HEK293T (cell line): ENCODE measurements at regions not wholly inside any gene's neighbourhood (a gene's known extent, or its start where the extent isn't known, plus 50 kb on each side); places are given as distances from the start of the nearest gene placed in this dataset.

Experiments used
- CTCF ChIA-PET: fragments of 350-600 bp; formaldehyde crosslinking; extraction: SDS; loops from one replicate; lab custom pipeline; 2021; ENCODE audit warnings: antibody characterized with exemption, inconsistent platforms; lab: Yijun Ruan, JAX
- POLR2A ChIA-PET: fragments of 350-600 bp; formaldehyde crosslinking; extraction: SDS; loops from one replicate; lab custom pipeline; 2020; ENCODE audit warnings: antibody characterized with exemption, inconsistent platforms; lab: Yijun Ruan, JAX
- DNase-seq: peaks from one replicate; pipeline ENCODE4 v3.0.0; 2012; ENCODE audit warnings: mixed read lengths; ENCODE audit errors: extremely low spot score
- ARNT ChIP-seq: fragments of 450-650 bp; IDR thresholded peaks from 2 replicates; pipeline ENCODE4 v1.6.1; 2017; ENCODE audit warnings: mild to moderate bottlenecking
- BHLHE40 ChIP-seq: fragments of 450-650 bp; IDR thresholded peaks from 2 replicates; pipeline ENCODE4 v1.6.1; 2016; ENCODE audit warnings: mild to moderate bottlenecking, moderate library complexity, borderline replicate concordance
- CTBP1 ChIP-seq: fragments of 450-650 bp; IDR thresholded peaks from 2 replicates; pipeline ENCODE4 v1.6.1; 2016; ENCODE audit warnings: borderline replicate concordance
- ELF4 ChIP-seq: fragments of 450-650 bp; IDR thresholded peaks from 2 replicates; pipeline ENCODE4 v1.6.1; 2017; ENCODE audit warnings: antibody characterized with exemption
- FOXA1 ChIP-seq: fragments of 450-650 bp; IDR thresholded peaks from 2 replicates; pipeline ENCODE4 v1.6.1; 2016; ENCODE audit warnings: mild to moderate bottlenecking
- FOXK2 ChIP-seq: fragments of 450-650 bp; IDR thresholded peaks from 2 replicates; pipeline ENCODE4 v1.6.1; 2016; ENCODE audit warnings: mild to moderate bottlenecking
- FOXM1 ChIP-seq: fragments of 450-650 bp; IDR thresholded peaks from 2 replicates; pipeline ENCODE4 v1.6.1; 2017; ENCODE audit warnings: mild to moderate bottlenecking, borderline replicate concordance
- HDGF ChIP-seq: fragments of 450-650 bp; IDR thresholded peaks from 2 replicates; pipeline ENCODE4 v1.6.1; 2017; ENCODE audit warnings: antibody characterized with exemption, borderline replicate concordance
- L3MBTL2 ChIP-seq: fragments of 450-650 bp; conservative IDR thresholded peaks from 2 replicates; pipeline ENCODE4 v1.6.1; 2016; ENCODE audit warnings: mild to moderate bottlenecking
- LEF1 ChIP-seq: fragments of 450-650 bp; IDR thresholded peaks from 2 replicates; pipeline ENCODE4 v1.6.1; 2017; ENCODE audit warnings: mild to moderate bottlenecking, borderline replicate concordance
- NFRKB ChIP-seq: fragments of 450-650 bp; IDR thresholded peaks from 2 replicates; pipeline ENCODE4 v1.6.1; 2016; ENCODE audit warnings: mild to moderate bottlenecking, moderate library complexity
- SP1 ChIP-seq: fragments of 450-650 bp; IDR thresholded peaks from 2 replicates; pipeline ENCODE4 v1.6.1; 2017
- SUZ12 ChIP-seq: fragments of 450-650 bp; IDR thresholded peaks from 2 replicates; pipeline ENCODE4 v1.6.1; 2016; ENCODE audit warnings: mild to moderate bottlenecking
- TARDBP ChIP-seq: fragments of 450-650 bp; IDR thresholded peaks from 2 replicates; pipeline ENCODE4 v1.6.1; 2016
- ZNF384 ChIP-seq: fragments of 450-650 bp; IDR thresholded peaks from 2 replicates; pipeline ENCODE4 v1.6.1; 2016
- TF ChIP-seq, protein P1 (sequence below): fragments of 450-650 bp; IDR thresholded peaks from 2 replicates; pipeline ENCODE4 v1.6.1; 2016

GRCh38 chr22:33971561-33971961 lies 51.3 kb upstream of the LARGE1 start:
- ChIA-PET POLR2A (no interaction called here), CTCF (no interaction called here)
- TF ChIP-seq LEF1 (no peak), SP1 (no peak)
- DNase-seq: no peak

- TF ChIP-seq, protein P1, sequence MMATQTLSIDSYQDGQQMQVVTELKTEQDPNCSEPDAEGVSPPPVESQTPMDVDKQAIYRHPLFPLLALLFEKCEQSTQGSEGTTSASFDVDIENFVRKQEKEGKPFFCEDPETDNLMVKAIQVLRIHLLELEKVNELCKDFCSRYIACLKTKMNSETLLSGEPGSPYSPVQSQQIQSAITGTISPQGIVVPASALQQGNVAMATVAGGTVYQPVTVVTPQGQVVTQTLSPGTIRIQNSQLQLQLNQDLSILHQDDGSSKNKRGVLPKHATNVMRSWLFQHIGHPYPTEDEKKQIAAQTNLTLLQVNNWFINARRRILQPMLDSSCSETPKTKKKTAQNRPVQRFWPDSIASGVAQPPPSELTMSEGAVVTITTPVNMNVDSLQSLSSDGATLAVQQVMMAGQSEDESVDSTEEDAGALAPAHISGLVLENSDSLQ: no peak
- TF ChIP-seq BHLHE40 (no peak), FOXK2 (no peak), HDGF (no peak), L3MBTL2 (no peak), FOXM1 (no peak), TARDBP (no peak), ZNF384 (no peak), CTBP1 (no peak), SUZ12 (no peak), ELF4 (no peak), FOXA1 (no peak)
- ChIA-PET CTCF (interaction anchor here (0.7 kb wide), 1 partner anchor 135 kb away, joined by 3 read pairs; no protein-coding TSS in a partner anchor), POLR2A (no interaction called here)
- DNase-seq: no peak
Observed at GRCh38 chr22:33975841-33976240, 55.6 kb upstream of the LARGE1 start.

- ChIA-PET POLR2A (no interaction called here), CTCF (interaction anchor here (0.7 kb wide), 1 partner anchor 24 kb away, joined by 3 read pairs; no protein-coding TSS in a partner anchor)
- no peak for DNase-seq
- TF ChIP-seq ZNF384 (no peak), ELF4 (no peak), CTBP1 (no peak)
- TF ChIP-seq, protein P1: no peak
Observed at GRCh38 chr22:33983558-33983957, 63.3 kb upstream of the LARGE1 start.

DNA sequence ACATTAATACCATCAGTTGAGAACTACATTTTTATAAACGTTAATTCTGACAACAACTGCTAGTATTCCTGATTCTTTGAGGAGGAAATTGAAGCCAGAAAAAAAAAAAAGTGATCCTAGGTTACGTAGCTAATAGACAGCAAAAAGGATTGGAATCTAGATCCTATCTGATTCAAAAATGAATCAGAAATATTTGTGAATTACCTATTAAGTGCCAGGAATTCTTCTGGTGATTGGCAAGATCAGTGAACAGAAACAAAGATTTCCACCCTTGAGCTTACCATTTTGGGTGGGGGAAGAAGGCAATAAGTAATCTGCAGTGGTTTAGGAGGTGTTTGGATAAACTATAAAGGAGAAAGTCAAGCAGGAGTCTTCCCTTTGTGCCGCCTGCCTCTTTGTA lies 63.9 kb upstream of the LARGE1 start:
- POLR2A ChIA-PET: no interaction called here
- no peak for DNase-seq
- no peak for TF ChIP-seq ZNF384
- CTCF ChIA-PET: interaction anchor here (0.7 kb wide), 1 partner anchor 24 kb away, joined by 3 read pairs; no protein-coding TSS in a partner anchor

- no peak for DNase-seq
- POLR2A ChIA-PET: no interaction called here
- CTCF ChIA-PET: no interaction called here
- TF ChIP-seq SP1 (no peak), L3MBTL2 (no peak), FOXA1 (no peak), HDGF (no peak), ARNT (no peak), BHLHE40 (no peak), ELF4 (no peak), TARDBP (no peak), NFRKB (no peak), FOXM1 (no peak), SUZ12 (no peak)
- TF ChIP-seq, protein P1: no peak
Observed at GRCh38 chr22:33984656-33985285, 64.5 kb upstream of the LARGE1 start.

DNA sequence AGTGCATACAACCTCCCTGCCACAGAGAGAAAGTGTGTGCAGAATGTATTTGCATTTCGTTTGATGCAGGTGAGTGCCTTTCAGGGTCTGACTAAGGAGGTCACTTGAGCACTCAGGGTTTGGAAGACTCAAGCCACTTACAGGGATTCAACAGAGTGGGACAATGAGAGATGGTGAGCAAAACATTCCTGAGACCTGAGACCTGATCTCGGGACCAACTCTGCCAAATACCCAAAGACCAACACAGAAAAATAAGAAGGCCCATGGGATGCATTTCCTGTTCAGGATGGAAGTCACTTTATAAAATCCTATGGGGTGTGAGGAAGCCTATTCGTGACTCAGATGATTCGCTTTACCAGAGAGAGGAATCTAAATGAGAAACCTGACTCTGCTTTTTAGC lies 65.2 kb upstream of the LARGE1 start:
- ChIA-PET CTCF (no interaction called here), POLR2A (no interaction called here)
- no peak for DNase-seq
- TF ChIP-seq LEF1 (no peak), NFRKB (no peak), CTBP1 (no peak), ZNF384 (no peak), FOXM1 (no peak), ELF4 (no peak), L3MBTL2 (no peak), FOXA1 (no peak), TARDBP (no peak), SP1 (no peak)

DNA sequence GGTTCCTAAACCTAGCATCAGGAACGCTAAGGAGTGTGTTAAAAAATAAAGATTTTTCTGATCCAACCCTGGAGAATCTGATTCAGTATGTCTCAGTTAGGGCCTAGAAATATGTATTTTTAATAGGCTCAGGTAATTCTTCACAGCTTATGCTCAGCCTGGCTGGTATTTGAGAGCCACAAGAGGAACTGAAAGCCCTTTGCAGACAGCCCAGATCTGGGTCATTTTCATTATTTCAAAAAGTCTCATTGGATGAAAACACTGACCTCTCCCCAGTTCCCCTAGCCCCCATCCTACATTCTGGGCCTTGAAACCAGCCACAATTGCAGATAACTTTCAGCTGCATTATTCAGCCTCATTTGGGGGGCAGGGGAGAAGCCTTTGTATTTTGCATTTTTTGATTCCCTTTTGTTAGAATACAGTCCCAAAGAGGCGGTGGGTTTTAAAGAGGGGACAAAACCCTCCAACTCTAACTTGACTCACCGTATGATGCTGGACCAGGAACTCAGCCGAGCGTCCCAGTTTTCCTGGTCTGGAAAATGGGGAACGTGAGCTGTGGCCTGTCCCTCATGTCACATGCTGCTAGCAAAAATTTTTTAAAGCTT lies 66.0 kb upstream of the LARGE1 start:
- ChIA-PET POLR2A (no interaction called here), CTCF (no interaction called here)
- no peak for DNase-seq
- TF ChIP-seq CTBP1 (no peak), ARNT (no peak), BHLHE40 (no peak), FOXM1 (no peak), FOXK2 (no peak)
